ENCODE measurements at regions not wholly inside any gene's neighbourhood (a gene's known extent, or its start where the extent isn't known, plus 50 kb on each side); places are given as distances from the start of the nearest gene placed in this dataset.

DNA sequence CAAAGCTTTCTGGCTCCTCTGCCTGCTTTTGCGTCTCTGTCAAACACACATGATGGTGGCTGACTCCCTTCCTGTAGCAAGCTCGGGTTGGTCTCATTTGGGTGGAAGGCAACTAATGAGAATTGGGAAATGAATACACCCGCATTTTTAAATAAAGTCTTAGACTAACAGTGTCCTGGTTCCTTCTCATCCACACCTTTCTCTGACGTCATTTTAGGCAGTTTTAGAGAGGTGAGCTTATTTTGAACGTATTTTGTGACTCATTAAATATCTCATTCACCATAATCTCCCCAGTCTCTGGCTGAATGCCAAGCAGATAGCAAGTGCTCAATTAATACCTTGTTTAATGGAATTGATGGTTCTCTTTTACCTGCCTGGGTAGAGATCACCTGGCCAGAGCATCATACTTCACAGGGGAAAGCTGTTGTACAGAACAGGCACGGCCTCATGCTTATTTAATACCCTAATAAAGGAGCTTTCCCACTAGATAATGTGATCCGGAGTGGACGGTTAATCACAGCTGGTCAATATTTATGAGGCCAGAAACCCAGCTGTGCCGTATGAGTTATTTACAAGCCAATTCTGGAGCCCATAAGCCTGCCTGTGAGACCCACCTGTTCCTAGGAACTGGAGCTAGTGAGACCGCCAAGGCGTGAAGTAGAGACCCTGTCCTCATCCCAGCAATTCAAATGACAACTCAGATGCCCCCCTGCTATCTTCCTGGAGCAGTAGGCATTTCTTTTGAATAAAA is 149.7 kb upstream of the PROK2 start:
- no peaks in the 10 kb centered on the region for H3K36me3 ChIP-seq (ENCODE audit: control insufficient read depth in 4 of 4, insufficient read depth in 4 of 4, low read length in 4 of 4)
- H3K27ac ChIP-seq (ENCODE audit: low read depth in 1 of 2, low read length in 1 of 2) = no peak overlapping the region
- no peaks in the 10 kb centered on the region for H3K27me3 ChIP-seq (ENCODE audit: control insufficient read depth in 3 of 3, insufficient read depth in 3 of 3, low read length in 2 of 3)
- no peak overlapping the region for H3K9ac ChIP-seq (ENCODE audit: insufficient read depth in 1 of 2, low read length in 2 of 2)
- WGBS, 2 donors = 92 to 93% methylated on average over 11 of the region's 11 CpGs
- ATAC-seq (ENCODE audit: insufficient read depth, low FRiP score) (no peak), DNase-seq (no peak)
- no peak overlapping the region for H3K4me3 ChIP-seq
- H3K4me1 ChIP-seq (ENCODE audit: control insufficient read depth in 5 of 5, insufficient read depth in 5 of 5, low read length in 5 of 5) = no peaks in the 10 kb centered on the region
- TF ChIP-seq, protein P1, sequence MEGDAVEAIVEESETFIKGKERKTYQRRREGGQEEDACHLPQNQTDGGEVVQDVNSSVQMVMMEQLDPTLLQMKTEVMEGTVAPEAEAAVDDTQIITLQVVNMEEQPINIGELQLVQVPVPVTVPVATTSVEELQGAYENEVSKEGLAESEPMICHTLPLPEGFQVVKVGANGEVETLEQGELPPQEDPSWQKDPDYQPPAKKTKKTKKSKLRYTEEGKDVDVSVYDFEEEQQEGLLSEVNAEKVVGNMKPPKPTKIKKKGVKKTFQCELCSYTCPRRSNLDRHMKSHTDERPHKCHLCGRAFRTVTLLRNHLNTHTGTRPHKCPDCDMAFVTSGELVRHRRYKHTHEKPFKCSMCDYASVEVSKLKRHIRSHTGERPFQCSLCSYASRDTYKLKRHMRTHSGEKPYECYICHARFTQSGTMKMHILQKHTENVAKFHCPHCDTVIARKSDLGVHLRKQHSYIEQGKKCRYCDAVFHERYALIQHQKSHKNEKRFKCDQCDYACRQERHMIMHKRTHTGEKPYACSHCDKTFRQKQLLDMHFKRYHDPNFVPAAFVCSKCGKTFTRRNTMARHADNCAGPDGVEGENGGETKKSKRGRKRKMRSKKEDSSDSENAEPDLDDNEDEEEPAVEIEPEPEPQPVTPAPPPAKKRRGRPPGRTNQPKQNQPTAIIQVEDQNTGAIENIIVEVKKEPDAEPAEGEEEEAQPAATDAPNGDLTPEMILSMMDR (IDR thresholded peaks at IDR 0.05; ENCODE audit: control extremely low read depth, extremely low read depth) = no peak
- peaks cover 0 to 5% (median 0%) of the 10 kb centered on the region in 4 donors for H3K9me3 ChIP-seq (ENCODE audit: control insufficient read depth in 4 of 4, insufficient read depth in 3 of 4, low read length in 3 of 4)

DNA sequence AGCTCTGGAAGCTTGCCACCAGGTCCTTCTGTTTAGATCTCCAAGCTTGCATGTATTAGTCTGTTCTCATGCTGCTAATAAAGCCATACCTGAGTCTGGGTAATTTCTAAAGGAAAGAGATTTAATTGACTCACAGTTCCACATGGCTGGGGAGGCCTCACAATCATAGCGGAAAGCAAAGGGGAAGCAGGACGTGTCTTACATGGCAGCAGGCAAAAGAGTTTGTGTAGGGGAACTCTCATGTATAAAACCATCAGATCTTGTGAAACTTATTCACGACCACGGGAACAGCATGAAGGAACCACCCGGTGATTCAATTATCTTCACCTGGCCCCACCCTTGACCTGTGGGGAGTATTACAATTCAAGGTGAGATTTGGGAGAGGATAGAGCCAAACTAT is 147.0 kb upstream of the PROK2 start:
- TF ChIP-seq, protein P1 (IDR thresholded peaks at IDR 0.05; ENCODE audit: control extremely low read depth, extremely low read depth) = no peak
- Histone ChIP-seq H3K27ac (ENCODE audit: low read depth in 1 of 2, low read length in 1 of 2) (no peak overlapping the region), H3K9ac (ENCODE audit: insufficient read depth in 1 of 2, low read length in 2 of 2) (no peak overlapping the region), H3K36me3 (ENCODE audit: control insufficient read depth in 4 of 4, insufficient read depth in 4 of 4, low read length in 4 of 4) (no peaks in the 10 kb centered on the region), H3K4me3 (no peak overlapping the region), H3K27me3 (ENCODE audit: control insufficient read depth in 3 of 3, insufficient read depth in 3 of 3, low read length in 2 of 3) (no peaks in the 10 kb centered on the region), H3K4me1 (ENCODE audit: control insufficient read depth in 5 of 5, insufficient read depth in 5 of 5, low read length in 5 of 5) (no peaks in the 10 kb centered on the region), H3K9me3 (ENCODE audit: control insufficient read depth in 4 of 4, insufficient read depth in 3 of 4, low read length in 3 of 4) (peaks cover 0 to 5% (median 0%) of the 10 kb centered on the region in 4 donors)
- WGBS, 2 donors = 30 to 65% methylated on average over 5 of the region's 5 CpGs
- DNase-seq = no peak
- ATAC-seq (ENCODE audit: insufficient read depth, low FRiP score) = no peak

DNA sequence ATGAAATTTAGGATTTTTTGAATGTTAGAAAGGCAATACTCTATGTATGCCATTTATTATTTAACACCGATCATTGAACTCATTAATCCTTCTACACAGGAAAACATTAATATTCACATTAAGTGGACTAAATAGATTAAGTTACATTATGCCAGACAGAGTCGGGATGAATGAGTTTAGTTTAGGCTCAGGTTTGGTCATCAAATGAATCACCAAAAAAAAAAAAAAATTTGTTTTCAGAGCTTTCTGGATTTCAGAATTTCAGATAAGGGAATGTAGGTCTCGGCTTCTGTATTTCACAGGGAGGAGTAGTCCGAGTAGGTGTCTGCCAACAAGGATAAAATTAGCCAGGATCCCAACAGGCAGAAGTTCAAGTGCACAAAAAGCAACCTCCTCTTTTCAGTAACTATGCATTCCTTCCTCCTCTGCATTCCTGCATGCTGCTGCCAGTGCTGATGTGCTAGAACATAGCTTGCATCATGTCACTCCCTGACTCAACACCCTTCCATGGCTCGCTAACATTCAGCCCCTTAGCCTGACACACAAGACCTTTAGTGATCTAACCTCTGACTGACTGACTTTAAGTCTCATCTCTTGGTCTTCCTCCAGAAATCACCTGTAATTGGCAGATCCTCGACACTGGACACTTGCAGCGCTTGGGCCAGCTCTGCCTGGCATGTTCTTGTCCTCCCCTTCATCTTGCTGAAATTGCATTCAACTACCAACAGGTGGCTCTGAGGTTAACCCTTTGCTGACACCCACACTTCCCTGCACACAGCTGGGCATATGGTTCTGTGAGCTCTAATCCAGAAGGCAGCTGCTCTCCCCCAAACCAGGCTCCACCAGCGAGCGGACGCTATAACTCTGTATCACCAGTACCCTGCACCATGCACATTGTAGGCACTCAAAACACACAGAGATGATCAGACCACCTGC is 145.4 kb upstream of the PROK2 start:
- TF ChIP-seq, protein P1 (IDR thresholded peaks at IDR 0.05; ENCODE audit: control extremely low read depth, extremely low read depth) = no peak
- Histone ChIP-seq H3K9ac (ENCODE audit: insufficient read depth in 1 of 2, low read length in 2 of 2) (no peak overlapping the region), H3K4me3 (no peak overlapping the region), H3K27ac (ENCODE audit: low read depth in 1 of 2, low read length in 1 of 2) (no peak overlapping the region), H3K36me3 (ENCODE audit: control insufficient read depth in 4 of 4, insufficient read depth in 4 of 4, low read length in 4 of 4) (no peaks in the 10 kb centered on the region), H3K9me3 (ENCODE audit: control insufficient read depth in 4 of 4, insufficient read depth in 3 of 4, low read length in 3 of 4) (peaks cover 0 to 5% (median 0%) of the 10 kb centered on the region in 4 donors), H3K27me3 (ENCODE audit: control insufficient read depth in 3 of 3, insufficient read depth in 3 of 3, low read length in 2 of 3) (no peaks in the 10 kb centered on the region), H3K4me1 (ENCODE audit: control insufficient read depth in 5 of 5, insufficient read depth in 5 of 5, low read length in 5 of 5) (no peaks in the 10 kb centered on the region)
- WGBS, 2 donors = 74 to 81% methylated on average over 10 of the region's 10 CpGs
- DNase-seq = peak in 1 of 3 donors; percentile 19
- no peak for ATAC-seq (ENCODE audit: insufficient read depth, low FRiP score)
